Activated T-cell treated with anti-CD3 and anti-CD28 coated beads, Interleukin-2, amount 50 U/mL, for 4 hours (primary cell): ENCODE measurements at regions not wholly inside any gene's neighbourhood (a gene's known extent, or its start where the extent isn't known, plus 50 kb on each side); places are given as distances from the start of the nearest gene placed in this dataset.
A peak's percentile ranks its signal among the peaks of the same experiment; 100 is the strongest.

Experiments
- ATAC-seq, 2 donors: fragments of 200-7000 bp; cut with Tn5 transposase; one replicate each; pipeline ENCODE4 v1.10.0; 2021
- DNase-seq: peaks from one replicate; pipeline ENCODE4 v3.0.0-alpha.2; 2020
- H3K27me3 Mint-ChIP-seq: one replicate; pipeline ENCODE4 v1.8.0; 2021; ENCODE audit warnings: low read depth, mixed read lengths
- H3K36me3 Mint-ChIP-seq: one replicate; pipeline ENCODE4 v1.8.0; 2022; ENCODE audit warnings: mixed read lengths; ENCODE audit not compliant: insufficient read depth
- H3K4me1 Mint-ChIP-seq: one replicate; pipeline ENCODE4 v1.8.0; 2021; ENCODE audit warnings: low read depth, mixed read lengths
- H3K4me3 Mint-ChIP-seq: one replicate; pipeline ENCODE4 v1.8.0; 2021; ENCODE audit warnings: mild to moderate bottlenecking, moderate library complexity, mixed read lengths
- H3K9me3 Mint-ChIP-seq: one replicate; pipeline ENCODE4 v1.8.0; 2021; ENCODE audit warnings: mixed read lengths

- Mint-ChIP-seq H3K4me3 (no peak overlapping the region), H3K9me3 (peaks cover 28% of the 10 kb centered on the region), H3K36me3 (no peaks in the 10 kb centered on the region), H3K4me1 (no peaks in the 10 kb centered on the region), H3K27me3 (peaks cover 11% of the 10 kb centered on the region)
- peak in 1 of 2 donors; percentile 46 for ATAC-seq
- no peak for DNase-seq
Observed at GRCh38 chr20:23235173-23236027, 115.2 kb upstream of the NXT1 start.

GRCh38 chr20:23234311-23235078 is 116.1 kb upstream of the NXT1 start:
- H3K27me3 Mint-ChIP-seq = peaks cover 11% of the 10 kb centered on the region
- ATAC-seq (no peak), DNase-seq (no peak)
- H3K9me3 Mint-ChIP-seq = peaks cover 24% of the 10 kb centered on the region
- no peak overlapping the region for H3K4me3 Mint-ChIP-seq
- H3K36me3 Mint-ChIP-seq = no peaks in the 10 kb centered on the region
- H3K4me1 Mint-ChIP-seq = no peaks in the 10 kb centered on the region

GRCh38 chr20:23233341-23233740 is 117.2 kb upstream of the NXT1 start:
- Mint-ChIP-seq H3K36me3 (no peaks in the 10 kb centered on the region), H3K9me3 (peaks cover 15% of the 10 kb centered on the region), H3K27me3 (peaks cover 7% of the 10 kb centered on the region), H3K4me1 (no peaks in the 10 kb centered on the region), H3K4me3 (no peak overlapping the region)
- ATAC-seq = no peak
- no peak for DNase-seq

GRCh38 chr20:23232679-23233308 is 117.8 kb upstream of the NXT1 start:
- Mint-ChIP-seq H3K27me3 (peaks cover 7% of the 10 kb centered on the region), H3K9me3 (peaks cover 15% of the 10 kb centered on the region), H3K4me3 (no peak overlapping the region), H3K4me1 (no peaks in the 10 kb centered on the region), H3K36me3 (no peaks in the 10 kb centered on the region)
- ATAC-seq = no peak
- no peak for DNase-seq

- Mint-ChIP-seq H3K36me3 (no peaks in the 10 kb centered on the region), H3K27me3 (peaks cover 7% of the 10 kb centered on the region), H3K9me3 (peaks cover 12% of the 10 kb centered on the region), H3K4me3 (no peak overlapping the region), H3K4me1 (no peaks in the 10 kb centered on the region)
- DNase-seq = no peak
- ATAC-seq = no peak
Observed at GRCh38 chr20:23232219-23232581, 118.4 kb upstream of the NXT1 start.

GRCh38 chr20:23231561-23232218 is 118.9 kb upstream of the NXT1 start:
- no peak for DNase-seq
- no peaks in the 10 kb centered on the region for H3K36me3 Mint-ChIP-seq
- no peaks in the 10 kb centered on the region for H3K4me1 Mint-ChIP-seq
- peaks cover 7% of the 10 kb centered on the region for H3K27me3 Mint-ChIP-seq
- H3K4me3 Mint-ChIP-seq = no peak overlapping the region
- no peak for ATAC-seq
- peaks cover 12% of the 10 kb centered on the region for H3K9me3 Mint-ChIP-seq

- no peaks in the 10 kb centered on the region for H3K4me1 Mint-ChIP-seq
- H3K9me3 Mint-ChIP-seq = peaks cover 12% of the 10 kb centered on the region
- H3K4me3 Mint-ChIP-seq = no peak overlapping the region
- no peak for DNase-seq
- peaks cover 11% of the 10 kb centered on the region for H3K27me3 Mint-ChIP-seq
- ATAC-seq = no peak
- no peaks in the 10 kb centered on the region for H3K36me3 Mint-ChIP-seq
Observed at GRCh38 chr20:23230766-23231385, 119.7 kb upstream of the NXT1 start.

- no peak overlapping the region for H3K4me3 Mint-ChIP-seq
- H3K4me1 Mint-ChIP-seq = no peaks in the 10 kb centered on the region
- DNase-seq (no peak), ATAC-seq (no peak)
- H3K9me3 Mint-ChIP-seq = peaks cover 9% of the 10 kb centered on the region
- H3K27me3 Mint-ChIP-seq = peaks cover 11% of the 10 kb centered on the region
- no peaks in the 10 kb centered on the region for H3K36me3 Mint-ChIP-seq
Observed at GRCh38 chr20:23229989-23230388, 120.6 kb upstream of the NXT1 start.

- H3K4me1 Mint-ChIP-seq = no peaks in the 10 kb centered on the region
- peaks cover 9% of the 10 kb centered on the region for H3K9me3 Mint-ChIP-seq
- DNase-seq = no peak
- ATAC-seq = no peak
- no peak overlapping the region for H3K4me3 Mint-ChIP-seq
- H3K27me3 Mint-ChIP-seq = peaks cover 11% of the 10 kb centered on the region
- no peaks in the 10 kb centered on the region for H3K36me3 Mint-ChIP-seq
Observed at GRCh38 chr20:23228912-23229311, 121.7 kb upstream of the NXT1 start.

GRCh38 chr20:23227976-23228375 is 122.6 kb upstream of the NXT1 start:
- no peak for DNase-seq
- Mint-ChIP-seq H3K36me3 (no peaks in the 10 kb centered on the region), H3K4me1 (no peaks in the 10 kb centered on the region), H3K4me3 (no peak overlapping the region), H3K27me3 (peaks cover 8% of the 10 kb centered on the region), H3K9me3 (peaks cover 9% of the 10 kb centered on the region)
- no peak for ATAC-seq

- Mint-ChIP-seq H3K4me3 (no peak overlapping the region), H3K36me3 (no peaks in the 10 kb centered on the region), H3K9me3 (peaks cover 9% of the 10 kb centered on the region), H3K27me3 (peaks cover 8% of the 10 kb centered on the region), H3K4me1 (no peaks in the 10 kb centered on the region)
- ATAC-seq (no peak), DNase-seq (no peak)
Observed at GRCh38 chr20:23227274-23227673, 123.3 kb upstream of the NXT1 start.

GRCh38 chr20:23226612-23227265 is 123.9 kb upstream of the NXT1 start:
- ATAC-seq = no peak
- DNase-seq = no peak
- H3K4me3 Mint-ChIP-seq = no peak overlapping the region
- no peaks in the 10 kb centered on the region for H3K36me3 Mint-ChIP-seq
- peaks cover 7% of the 10 kb centered on the region for H3K27me3 Mint-ChIP-seq
- H3K4me1 Mint-ChIP-seq = no peaks in the 10 kb centered on the region
- H3K9me3 Mint-ChIP-seq = peaks cover 9% of the 10 kb centered on the region

GRCh38 chr20:23225407-23226060 is 125.1 kb upstream of the NXT1 start:
- Mint-ChIP-seq H3K36me3 (no peaks in the 10 kb centered on the region), H3K27me3 (peaks cover 4% of the 10 kb centered on the region), H3K4me1 (no peaks in the 10 kb centered on the region), H3K9me3 (peaks cover 13% of the 10 kb centered on the region), H3K4me3 (no peak overlapping the region)
- DNase-seq (no peak), ATAC-seq (no peak)
